Kidney epithelial cell (primary cell): ENCODE measurements at regions not wholly inside any gene's neighbourhood (a gene's known extent, or its start where the extent isn't known, plus 50 kb on each side); places are given as distances from the start of the nearest gene placed in this dataset.

Experiments used
- DNase-seq: peaks from one replicate; pipeline ENCODE4 v3.0.0-alpha.2; 2010; ENCODE audit warnings: low read depth
- H3K27me3 ChIP-seq: 2 replicates; pipeline ENCODE4 v1.6.0; 2011; ENCODE audit warnings: low read length; ENCODE audit not compliant: control insufficient read depth, insufficient read depth
- H3K36me3 ChIP-seq: 2 replicates; pipeline ENCODE4 v1.5.1; 2011; ENCODE audit warnings: low read length; ENCODE audit not compliant: control insufficient read depth, insufficient read depth
- H3K4me3 ChIP-seq: 2 replicates; pipeline ENCODE4 v1.5.1; 2011; ENCODE audit warnings: low read depth, mild to moderate bottlenecking, control low read depth, low read length
- TF ChIP-seq, protein P1 (sequence below): IDR thresholded peaks from 2 replicates; pipeline ENCODE4 v1.5.1; 2011; ENCODE audit warnings: mild to moderate bottlenecking, moderate library complexity, low read length, control low read depth, inconsistent platforms; ENCODE audit not compliant: insufficient read depth, poor library complexity, severe bottlenecking

DNA sequence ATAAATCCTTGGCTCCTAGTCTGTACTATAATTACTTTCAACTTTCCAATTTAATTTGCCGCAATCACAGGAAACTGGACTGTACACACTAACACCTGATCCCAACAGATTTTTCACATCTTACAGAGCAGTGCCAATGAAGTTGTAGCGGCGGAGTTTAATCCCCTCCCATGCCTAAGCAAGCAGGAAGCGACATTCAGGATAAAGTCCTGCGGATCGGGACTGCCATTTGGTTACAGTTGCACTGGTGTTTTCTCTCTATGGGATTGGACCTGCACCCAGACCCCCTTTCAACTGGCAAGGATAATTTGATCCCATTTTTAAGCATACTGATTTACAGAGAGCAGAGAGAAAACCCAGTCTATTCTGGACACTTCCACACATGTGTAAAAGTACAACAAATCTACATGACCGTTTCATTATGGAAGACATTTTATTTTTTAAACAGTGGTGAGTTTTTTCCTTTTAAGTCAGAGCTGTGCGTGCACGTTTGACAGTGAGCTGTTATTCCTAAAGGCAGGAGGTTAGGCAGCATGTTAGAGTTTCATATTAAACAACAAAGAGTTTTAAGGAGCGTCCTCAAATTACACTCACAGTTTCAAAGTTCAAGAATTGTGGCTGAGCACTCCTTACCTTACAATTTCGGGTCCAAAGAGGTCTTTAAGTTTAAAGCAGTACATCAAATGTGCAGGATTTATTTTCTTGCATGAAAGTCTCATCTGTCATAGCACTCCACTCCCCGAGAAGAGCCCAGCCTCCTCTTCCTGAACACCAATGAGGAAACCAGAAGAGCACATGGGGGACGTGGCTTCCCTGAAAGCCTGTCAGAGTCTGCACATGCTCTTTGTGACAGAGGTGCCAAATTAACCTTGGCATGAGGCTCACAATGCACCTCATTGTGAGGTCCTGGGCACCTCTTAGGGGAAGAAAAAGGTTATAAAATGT lies 141.6 kb upstream of the RFC3 start:
- TF ChIP-seq, protein P1, sequence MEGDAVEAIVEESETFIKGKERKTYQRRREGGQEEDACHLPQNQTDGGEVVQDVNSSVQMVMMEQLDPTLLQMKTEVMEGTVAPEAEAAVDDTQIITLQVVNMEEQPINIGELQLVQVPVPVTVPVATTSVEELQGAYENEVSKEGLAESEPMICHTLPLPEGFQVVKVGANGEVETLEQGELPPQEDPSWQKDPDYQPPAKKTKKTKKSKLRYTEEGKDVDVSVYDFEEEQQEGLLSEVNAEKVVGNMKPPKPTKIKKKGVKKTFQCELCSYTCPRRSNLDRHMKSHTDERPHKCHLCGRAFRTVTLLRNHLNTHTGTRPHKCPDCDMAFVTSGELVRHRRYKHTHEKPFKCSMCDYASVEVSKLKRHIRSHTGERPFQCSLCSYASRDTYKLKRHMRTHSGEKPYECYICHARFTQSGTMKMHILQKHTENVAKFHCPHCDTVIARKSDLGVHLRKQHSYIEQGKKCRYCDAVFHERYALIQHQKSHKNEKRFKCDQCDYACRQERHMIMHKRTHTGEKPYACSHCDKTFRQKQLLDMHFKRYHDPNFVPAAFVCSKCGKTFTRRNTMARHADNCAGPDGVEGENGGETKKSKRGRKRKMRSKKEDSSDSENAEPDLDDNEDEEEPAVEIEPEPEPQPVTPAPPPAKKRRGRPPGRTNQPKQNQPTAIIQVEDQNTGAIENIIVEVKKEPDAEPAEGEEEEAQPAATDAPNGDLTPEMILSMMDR = no peak
- no peak for DNase-seq
- no peaks in the 10 kb centered on the region for H3K36me3 ChIP-seq
- H3K4me3 ChIP-seq = peak overlapping the region; percentile 24
- no peaks in the 10 kb centered on the region for H3K27me3 ChIP-seq

DNA sequence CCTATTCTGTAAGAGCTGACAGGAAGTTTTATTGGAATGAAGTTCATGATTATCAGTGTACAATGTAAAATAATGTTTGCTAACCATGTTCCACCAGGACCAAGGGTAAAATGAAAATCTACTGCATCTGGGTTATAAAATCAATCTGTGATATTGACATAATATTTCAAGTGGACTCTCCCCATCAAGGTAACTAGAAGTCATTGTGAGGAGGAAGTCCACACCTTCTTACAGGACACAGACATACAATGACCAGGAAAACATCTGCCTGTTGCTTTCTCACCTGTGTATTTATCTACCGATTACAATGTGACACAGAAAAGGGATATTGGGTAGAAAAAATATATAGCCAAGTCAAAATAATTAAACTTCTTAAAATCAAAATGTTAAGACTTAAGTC lies 140.7 kb upstream of the RFC3 start:
- no peak for DNase-seq
- no peaks in the 10 kb centered on the region for H3K36me3 ChIP-seq
- H3K27me3 ChIP-seq = no peaks in the 10 kb centered on the region
- H3K4me3 ChIP-seq = no peak overlapping the region
- TF ChIP-seq, protein P1 = no peak

DNA sequence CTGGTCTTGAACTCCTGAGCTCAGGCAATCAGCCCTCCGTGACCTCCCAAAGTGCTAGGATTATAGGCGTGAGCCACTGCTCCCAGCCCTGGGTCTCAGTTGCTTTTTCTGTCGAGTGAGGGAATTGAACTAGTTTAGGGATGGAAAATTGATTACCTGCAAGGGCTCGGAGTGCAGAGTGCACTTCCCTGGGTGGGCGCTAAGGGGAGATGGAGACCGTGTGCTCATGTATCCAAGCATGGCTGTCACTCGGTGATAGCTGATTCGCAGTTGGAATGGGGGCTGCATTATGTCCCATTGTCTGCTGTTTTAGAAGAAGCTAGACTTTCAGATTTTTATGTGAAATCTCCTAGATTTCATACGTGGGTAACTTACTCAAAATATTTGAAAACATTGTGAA lies 139.9 kb upstream of the RFC3 start:
- no peak for DNase-seq
- Histone ChIP-seq H3K27me3 (no peaks in the 10 kb centered on the region), H3K4me3 (no peak overlapping the region), H3K36me3 (no peaks in the 10 kb centered on the region)
- TF ChIP-seq, protein P1 = no peak

DNA sequence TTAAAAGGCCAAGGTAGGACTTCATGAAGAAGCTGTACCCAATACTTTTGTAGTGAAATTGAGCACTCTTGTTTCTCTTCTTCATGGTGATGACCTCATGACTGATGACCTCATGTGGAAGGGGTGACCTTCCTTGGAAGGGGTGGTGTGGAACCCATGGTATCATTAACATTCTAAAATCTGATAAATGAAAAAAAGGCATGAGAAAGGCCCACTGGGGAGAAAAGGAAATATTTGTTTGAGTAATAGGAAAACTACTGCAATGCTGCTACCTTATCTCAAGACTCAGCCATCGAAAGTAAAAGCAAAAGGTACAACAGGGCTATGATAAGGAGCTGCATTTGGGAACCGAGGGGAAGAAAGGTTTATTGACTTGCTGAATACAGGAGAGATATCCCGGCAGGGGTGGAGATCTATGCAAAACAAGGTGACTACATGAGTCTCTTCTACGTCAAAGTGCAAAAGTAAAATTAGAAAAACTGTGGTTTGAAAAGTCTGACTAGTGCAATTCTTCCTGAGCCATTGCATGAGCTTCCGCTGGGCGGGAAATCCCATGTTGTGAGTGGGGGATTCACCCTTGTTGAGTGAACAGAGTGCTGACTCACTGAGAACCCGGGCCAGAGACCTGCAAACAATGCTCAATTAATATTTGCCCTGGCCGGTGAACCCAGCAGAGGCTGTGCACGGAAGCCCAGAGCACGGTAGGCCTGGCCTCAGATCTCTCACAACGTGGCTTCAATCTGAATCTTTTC lies 138.9 kb upstream of the RFC3 start:
- Histone ChIP-seq H3K4me3 (no peak overlapping the region), H3K36me3 (no peaks in the 10 kb centered on the region), H3K27me3 (no peaks in the 10 kb centered on the region)
- peak; percentile 86 for DNase-seq
- TF ChIP-seq, protein P1 = no peak

DNA sequence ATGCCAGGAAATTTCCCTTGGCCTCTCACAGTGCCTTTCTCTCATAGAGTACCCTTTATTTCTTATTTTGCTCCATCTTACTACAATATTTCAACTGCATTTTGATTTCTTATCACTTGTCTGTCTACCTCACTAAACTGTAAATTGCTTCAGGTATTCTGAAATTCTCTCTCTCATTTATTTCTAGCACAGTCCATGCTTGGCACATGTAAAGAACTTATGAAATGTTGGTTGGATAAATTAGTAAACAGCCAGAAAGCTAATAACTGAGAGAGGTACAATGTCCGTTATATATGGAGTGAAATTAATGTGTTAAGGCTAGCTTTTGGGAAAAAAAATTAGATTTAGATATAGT lies 138.3 kb upstream of the RFC3 start:
- TF ChIP-seq, protein P1 = no peak
- no peak overlapping the region for H3K4me3 ChIP-seq
- no peak for DNase-seq
- no peaks in the 10 kb centered on the region for H3K27me3 ChIP-seq
- no peaks in the 10 kb centered on the region for H3K36me3 ChIP-seq
